GM18517 (cell line): ENCODE measurements at regions not wholly inside any gene's neighbourhood (a gene's known extent, or its start where the extent isn't known, plus 50 kb on each side); places are given as distances from the start of the nearest gene placed in this dataset.
"Not testable (repeated sequence)": the region's sequence is repeated elsewhere in the genome, so short reads cannot be mapped to it uniquely, and the experiment has no call there.

Source experiments
- ATAC-seq: cut with Tn5 transposase; IDR thresholded peaks from one replicate; pipeline ENCODE4 v1.9.1; 2021; ENCODE audit warnings: mild to moderate bottlenecking, moderate library complexity; ENCODE audit not compliant: unreplicated experiment

DNA sequence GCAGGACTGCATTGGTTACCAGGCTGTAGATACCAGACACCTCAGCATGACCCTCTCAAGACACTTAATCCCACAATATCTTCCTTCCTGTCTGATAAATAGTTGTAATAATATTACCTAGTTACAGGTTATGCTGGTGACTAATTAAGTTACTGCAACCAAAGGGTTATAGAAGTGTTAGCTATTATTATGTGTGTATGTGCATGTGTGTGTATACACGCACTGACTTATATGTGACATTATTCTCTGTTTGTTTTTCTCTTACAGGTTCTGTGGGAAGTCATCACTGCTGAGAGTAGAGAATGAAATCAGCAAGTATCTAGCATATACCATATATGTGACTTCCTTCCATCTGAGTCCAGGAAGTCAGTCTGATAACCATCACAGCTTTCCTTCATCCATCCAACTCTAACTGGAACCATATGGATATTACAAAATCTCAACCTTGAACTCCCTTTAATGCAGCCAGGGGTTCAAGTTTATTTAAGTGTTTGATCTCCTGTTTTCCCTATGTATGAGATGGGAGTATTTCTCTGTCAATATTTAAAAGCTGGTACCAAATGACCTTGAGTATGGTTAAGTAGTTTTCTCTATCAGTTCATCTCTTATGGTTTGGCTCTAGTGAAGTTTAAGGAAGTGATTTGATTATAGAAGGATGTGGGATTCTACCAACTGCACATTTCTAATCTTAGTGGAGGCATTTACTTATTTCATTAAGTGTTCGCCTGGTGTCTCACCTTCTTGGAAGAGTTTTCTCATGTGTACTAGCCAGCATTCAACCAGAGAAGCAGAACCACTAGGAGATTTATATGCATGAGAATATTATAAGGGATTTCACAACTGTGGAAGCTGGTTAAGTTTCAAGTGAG lies 313.2 kb downstream of the HIVEP2 start:
- no peak for ATAC-seq

DNA sequence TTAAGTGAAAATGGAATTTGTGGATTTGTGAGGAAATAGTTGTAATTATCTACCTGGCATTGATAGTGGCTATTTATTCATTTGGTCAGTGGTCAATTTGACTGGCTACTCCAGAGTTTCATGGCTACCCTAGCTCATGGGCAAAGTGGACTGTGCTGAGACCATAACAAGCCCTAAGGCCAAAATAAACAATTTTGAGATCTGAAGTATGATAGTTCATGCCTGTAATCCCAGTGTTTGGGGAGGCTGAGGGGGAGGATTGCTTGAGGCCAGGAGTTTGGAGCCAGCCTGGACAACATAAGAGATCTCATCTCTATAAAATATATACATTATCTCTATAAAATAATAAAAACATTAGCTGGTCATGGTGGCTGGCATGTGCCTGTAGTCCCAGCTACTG lies 311.7 kb downstream of the HIVEP2 start:
- ATAC-seq = no peak

DNA sequence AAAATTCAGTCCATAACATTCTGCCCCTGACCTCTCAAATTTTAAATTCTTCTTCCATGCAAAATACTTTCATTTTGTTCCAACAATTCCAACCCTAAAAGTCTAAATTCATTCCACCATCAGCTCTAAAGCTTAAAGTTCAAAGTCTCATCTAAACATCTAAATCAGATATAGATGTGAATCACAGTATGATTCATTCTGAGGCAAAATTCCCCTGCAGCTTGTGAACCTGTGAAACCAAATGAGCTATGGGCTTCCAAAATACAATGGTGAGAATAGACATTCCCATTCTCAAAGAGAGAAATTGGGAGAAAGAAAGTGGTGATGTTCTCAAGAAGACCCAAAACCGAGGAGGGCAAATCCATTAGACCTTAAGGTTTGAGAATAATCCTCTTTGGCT lies 309.8 kb downstream of the HIVEP2 start:
- ATAC-seq = no peak

DNA sequence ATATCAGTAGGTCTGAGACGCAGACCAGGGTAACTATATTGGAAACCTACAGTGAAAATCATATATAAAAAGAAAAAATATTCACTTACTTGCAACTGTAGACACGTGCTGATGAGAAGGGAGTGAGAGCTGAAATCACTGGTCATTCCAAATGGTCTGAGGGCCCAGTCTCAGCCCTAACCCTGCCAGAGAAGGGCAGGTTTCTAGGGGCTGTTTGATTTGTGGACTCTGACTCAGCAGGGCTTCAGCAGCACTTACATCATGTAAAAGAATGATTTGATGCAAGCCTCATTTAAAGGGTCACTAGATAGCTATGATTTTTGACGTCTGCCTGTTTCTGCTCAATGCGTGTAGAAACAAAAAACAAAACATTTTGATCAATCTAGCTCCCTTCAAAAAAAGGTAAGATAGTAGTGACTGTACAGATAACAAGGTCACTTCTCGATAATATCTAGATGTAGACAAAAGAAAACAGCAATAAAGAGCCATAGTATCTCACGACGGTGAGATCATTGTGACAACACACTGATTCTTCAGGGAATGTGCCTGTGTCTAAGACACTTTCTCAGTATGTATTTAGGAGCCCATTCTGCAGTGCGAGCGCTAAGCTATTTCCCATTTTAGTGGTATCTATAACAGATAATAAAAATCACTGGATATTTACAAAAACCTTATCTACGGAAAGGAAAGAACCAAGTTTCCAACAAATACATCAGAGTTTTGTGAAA lies 307.2 kb downstream of the HIVEP2 start:
- no peak for ATAC-seq

DNA sequence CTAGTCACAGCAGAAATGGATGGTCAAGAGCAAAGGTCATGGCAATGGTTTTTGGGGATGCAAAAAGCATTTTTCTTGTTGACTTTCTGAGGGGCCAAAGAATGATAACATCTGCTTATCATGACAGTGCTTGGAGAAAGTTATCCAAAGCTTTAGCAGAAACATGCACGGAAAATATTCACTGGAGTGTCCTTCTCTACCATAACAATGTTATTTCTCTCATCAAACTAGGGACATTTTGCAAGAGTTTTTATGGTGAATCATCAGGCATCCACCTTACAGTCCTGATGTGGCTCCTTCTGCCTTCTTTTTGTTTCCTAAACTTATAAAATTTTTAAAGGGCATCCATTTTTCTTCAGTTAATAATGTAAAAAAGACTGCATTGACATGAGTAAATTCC lies 302.3 kb downstream of the HIVEP2 start:
- no peak for ATAC-seq

DNA sequence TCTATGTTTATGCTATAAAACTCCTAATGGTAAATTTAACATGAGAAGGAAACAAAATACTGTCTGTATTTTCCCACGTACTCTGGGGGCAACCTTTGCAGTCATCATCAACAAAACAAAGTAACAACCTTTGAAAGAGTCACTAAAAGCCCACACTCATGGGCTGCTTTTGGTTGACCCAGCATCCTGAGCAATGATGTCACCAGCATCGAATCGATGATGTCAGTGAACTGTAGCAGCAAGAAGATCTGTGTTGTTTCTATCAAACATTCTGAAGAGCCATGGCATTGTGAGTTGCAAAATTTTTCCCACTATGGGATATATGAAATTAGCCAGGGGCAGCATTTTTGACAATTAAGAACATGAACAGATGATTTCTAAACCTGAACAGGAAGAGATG lies 300.1 kb downstream of the HIVEP2 start:
- ATAC-seq = no peak

DNA sequence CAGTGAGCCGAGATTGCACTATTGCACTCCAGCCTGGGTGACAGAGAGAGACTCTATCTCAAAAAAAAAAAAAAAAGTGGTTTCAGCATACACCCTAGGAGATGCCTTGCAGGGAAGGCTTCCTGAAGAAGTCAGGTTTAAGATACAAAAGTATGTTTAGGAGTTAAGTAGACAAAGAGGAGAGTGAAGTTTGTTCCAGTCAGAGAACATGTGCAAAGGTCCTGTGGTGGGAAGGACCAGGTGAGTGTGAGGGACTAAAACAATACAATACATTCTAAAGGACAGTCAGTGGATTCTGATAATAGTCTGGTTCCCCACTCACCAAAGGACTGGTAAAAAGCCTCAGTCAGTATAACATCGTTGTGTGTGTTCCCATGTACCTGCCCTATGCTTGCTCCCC lies 299.3 kb downstream of the HIVEP2 start:
- no peak for ATAC-seq

DNA sequence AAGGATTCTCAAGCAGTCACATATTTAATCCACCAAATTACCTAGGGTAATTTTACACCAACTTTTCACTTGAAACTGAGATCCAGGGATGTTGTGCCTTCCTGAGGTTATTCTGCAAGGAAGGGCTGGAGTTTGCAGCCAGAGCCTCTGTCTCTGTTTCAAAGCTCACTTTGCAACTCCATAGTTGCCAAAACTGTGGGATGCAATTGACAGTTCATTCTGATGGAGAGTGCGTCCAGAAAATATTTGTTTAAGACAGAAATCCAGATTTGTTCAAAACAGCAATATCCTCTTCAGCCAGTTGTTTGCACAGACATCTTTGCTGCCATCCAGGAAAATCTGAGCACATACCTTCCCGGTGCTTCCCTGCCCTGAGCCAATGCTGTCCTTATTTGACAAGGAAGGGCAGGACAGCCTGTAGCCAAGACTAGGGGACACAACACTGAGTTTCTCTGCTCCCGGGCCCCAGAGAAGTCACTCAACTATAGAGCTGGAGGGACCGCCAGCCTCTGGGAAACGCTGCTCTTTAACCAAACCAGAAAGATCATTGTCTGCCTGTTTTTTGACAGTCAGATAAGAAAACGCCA lies 297.4 kb downstream of the HIVEP2 start:
- ATAC-seq = no peak

DNA sequence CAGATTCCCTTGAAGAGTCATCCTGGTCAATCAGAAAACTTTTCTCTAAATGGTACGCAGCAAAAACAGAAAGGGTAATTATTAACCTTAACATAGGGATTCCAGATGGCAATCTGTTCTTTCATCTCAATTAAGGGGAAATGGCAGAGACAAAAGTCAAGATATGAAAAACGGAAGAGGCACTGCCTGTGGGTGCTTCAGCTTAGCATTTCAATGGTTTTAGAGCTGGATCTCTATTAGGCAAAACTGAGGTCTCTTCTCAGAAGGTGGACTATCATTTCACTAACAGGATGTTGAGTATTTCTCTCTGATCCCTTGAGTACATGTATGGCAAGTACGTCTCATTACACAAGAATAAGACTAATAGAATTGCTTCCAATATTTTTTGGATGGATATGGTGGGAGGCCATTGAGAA lies 296.9 kb downstream of the HIVEP2 start:
- no peak for ATAC-seq

DNA sequence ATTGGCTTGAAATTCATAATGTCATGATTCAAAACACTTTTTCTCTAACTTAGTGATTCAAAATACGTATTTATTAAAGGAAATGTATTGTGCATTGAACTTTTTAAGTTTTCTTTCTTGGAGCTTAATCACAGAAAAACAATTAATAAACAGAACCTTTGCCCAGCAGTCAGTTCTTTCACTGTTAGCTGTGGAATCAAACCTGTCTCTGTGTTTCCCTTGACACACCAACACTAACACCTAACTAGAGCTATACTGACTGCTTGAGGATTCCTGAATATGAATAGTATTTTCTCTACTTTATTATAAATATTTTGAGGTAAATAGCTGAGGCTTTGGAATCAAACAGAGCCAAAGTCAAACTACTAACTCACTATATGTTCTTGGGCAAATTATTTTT lies 296.4 kb downstream of the HIVEP2 start:
- ATAC-seq = no peak

DNA sequence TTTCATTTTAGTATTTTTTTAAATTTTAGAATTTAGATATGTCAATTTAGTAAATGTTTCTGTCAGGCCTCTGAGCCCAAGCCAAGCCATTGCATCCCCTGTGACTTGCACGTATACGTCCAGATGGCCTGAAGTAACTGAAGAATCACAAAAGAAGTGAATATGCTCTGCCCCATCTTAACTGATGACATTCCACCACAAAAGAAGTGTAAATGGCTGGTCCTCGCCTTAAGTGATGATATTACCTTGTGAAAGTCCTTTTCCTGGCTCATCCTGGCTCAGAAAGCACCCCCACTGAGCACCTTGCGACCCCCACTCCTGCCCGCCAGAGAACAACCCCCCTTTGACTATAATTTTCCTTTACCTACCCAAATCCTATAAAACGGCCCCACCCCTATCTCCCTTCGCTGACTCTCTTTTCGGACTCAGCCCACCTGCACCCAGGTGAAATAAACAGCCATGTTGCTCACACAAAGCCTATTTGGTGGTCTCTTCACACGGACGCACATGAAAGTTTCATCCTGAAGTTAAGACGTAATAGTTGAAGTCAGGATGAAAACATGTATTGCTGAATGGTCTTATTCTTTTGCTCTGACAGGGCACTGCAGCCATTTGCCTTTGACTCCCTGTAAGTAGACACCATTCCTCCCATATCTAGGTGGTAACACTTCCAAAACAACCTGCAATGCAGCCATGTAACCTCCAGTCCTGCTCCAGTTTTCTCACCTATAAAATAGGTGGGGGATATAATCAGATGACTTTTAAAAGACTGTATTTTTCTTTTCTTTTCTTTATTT lies 295.3 kb downstream of the HIVEP2 start:
- ATAC-seq = not testable (repeated sequence)

DNA sequence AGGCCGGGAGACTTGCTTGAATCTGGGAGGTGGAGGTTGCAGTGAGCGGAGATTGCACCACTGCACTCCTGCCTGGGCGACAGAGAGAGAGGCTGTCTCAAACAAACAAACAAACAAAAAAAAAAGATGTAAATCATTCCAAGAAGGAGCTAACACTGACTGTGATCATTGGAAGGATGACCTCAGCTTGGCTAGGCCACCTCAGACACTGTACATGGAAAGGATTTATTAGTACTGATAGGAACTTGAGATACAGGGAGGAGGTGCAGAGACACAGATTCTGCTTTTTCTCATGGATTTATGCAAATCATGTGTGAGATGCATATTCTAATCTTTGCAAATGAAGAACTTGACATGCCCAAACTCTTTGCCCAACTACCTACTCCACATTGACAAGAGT lies 293.6 kb downstream of the HIVEP2 start:
- no peak for ATAC-seq

DNA sequence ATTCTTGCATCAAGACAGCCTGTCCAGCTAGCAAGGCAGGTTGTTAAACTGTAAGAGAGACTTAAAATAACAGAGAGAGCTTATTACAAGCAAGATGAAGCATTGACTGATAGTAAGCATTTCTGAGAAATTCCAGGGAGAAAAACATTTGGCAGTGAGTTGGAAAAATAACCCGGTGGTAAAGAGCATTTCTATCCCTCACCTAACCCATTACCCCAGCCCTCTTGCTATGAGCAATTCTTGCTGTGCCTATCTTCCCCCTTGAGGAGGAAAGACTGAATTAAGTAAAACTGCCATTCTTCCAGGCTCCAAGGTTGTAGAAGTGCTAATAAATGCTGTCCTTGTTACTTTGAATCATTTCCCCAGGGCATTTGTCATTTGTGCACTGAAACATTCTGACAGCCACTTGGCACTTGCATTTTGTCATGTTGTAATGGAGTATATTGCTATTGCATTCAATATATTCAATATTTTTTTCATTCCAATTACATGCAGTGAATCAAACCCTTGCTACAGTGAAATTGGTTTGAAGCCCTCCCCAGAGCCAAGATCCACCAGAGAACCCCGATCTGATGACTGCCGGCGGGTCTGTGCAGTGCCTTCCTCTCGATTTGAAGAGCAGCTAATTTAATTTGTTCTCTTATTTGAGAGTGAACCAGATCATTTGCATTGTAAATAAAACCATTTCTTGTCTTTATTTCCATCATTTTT lies 291.1 kb downstream of the HIVEP2 start:
- no peak for ATAC-seq

DNA sequence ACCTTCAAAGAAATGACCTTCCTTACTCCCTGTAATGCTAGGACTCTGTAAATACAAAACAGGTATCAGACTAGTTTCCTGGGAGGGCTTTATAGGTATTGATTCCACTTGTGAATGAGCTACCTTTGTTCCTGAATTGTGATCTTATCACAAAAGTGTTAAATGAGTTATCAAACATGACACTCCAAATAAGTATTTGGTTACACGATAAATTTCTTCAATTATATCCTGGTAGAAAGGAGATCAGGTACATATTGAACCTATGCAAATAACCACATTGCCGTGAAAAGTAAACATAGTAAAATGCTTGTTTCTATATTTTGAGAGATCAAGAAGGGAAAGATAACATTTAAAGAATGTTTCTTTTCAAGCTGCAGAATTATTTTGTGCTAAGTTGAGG lies 285.3 kb downstream of the HIVEP2 start:
- no peak for ATAC-seq

DNA sequence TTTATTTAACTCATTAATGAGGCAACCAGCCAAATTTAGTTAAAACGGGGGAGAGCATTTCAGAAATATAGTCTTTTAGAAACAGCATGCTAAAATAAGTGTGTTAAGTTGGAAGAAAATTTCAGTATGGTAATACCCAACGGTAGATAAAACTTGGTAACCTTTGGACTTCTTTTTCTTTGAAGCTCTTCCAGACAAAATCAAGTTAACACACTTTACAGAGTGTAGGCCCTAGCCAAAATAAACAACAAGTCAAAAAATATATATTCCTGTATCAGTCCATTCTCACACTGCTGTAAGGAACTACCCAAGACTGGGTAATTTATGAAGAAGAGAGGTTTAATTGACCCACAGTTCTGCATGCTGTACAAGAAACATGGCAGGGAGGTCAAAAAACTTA lies 279.6 kb downstream of the HIVEP2 start:
- ATAC-seq = no peak

DNA sequence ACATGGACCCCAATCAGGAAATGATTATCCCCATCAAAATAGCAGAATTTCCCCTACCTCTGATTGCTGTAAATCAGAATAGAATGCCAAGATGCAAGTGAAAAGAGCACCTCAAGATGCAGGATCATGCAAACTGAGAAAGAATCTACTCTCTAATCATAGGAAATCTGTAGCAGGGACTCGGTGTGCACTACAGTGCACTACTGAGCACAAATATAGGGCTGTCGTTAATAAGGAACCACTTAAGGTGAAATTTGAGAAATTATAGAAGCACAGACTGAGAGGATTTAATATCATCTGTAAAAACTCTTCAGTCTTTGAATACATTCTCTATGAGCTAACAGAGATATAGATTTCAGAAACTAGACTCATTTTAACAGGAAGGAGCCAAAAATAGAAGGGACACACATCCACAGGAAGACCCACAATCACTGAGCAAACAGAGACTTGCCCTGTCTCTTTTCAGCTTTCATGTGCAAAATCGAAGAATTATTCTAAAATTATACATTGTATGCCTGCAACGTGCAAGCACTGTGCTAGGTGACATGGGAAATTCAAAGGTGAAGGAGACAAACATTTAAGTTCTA lies 278.3 kb downstream of the HIVEP2 start:
- no peak for ATAC-seq

DNA sequence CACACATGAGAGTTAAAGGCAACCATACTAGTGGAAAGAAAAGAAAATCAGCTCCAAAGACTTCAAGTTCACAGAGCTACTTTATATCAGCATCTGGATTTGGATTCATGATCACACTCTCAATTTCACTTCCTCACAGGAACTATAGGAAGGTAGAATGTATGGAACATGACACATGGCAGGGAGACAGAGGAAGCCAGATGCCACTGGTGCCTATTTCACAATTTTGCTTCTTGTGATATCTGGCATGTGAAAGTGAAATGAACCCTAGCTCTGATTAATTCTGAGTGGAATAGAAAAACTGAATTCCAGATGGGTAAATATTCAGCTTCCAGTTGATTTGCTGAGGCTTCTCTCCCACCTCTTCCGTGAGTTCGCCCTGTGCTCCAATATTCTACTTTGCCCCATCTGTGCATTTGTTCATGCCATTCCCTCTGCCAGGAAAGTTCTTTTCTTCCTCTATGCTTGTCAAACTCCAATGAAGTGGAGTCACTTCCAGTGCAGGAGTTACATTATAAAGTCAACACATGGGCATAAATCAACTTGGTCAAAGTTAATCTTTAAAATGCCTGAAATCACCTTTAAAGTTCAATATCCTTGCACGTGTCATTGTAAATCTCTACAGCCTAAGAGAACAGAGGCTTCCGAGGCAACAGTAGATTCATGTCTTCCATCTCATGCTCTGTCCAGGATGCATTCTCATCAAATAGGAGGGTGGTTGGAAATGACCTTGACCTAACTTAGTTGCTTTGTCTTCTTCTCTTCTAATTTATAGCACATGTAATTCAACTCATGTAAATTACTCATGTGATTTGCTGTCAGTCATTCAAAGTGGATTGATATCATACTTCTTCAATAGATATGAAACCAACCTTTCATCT lies 275.3 kb downstream of the HIVEP2 start:
- ATAC-seq = no peak

DNA sequence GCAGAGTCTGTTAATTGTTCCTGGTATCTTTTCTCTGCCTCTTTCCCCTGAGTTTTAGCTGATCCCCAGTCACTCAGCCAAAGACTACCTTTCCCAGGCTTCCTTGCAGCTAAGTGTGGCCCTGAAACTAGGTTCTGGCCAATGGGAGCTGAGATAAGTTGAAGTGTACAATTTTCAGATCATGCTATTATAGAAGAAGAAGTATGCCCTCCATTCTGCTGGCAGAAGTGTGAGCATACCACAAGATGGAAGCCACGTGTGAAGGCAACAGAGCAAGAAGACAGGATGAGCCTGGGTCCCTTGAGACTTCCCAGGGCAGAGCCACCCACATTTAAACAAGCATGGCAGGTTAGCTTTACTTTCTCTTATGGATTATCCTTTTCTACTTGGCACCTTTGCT lies 273.2 kb downstream of the HIVEP2 start:
- peak; percentile 84 for ATAC-seq

DNA sequence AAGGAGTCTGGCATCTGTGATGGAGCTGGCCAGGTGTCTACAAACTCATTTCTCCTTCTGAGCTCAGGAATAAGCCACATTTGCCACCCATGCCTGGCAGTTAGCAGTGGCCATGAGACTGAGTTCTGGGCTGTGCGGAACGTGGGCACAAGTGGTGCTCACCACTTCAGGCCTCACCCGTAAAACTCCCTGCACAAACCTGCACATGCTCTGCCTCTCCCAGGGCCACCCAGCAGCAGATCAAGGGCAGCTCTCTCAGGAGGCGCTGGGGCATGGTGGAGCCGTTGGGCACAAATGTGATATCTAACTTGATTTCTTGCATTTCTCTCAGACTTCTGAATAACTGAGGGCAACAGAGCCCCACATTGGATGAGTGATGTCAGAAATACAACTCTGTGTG lies 269.5 kb downstream of the HIVEP2 start:
- ATAC-seq = no peak
